H9 (cell line): ENCODE measurements at regions not wholly inside any gene's neighbourhood (a gene's known extent, or its start where the extent isn't known, plus 50 kb on each side); places are given as distances from the start of the nearest gene placed in this dataset.
A peak's percentile ranks its signal among the peaks of the same experiment; 100 is the strongest.

Experiments
- DNase-seq: peaks from one replicate; pipeline ENCODE4 v3.0.0-alpha.2; 2017
- H2AFZ ChIP-seq: one replicate; pipeline ENCODE4 v1.6.1; 2013; ENCODE audit warnings: mild to moderate bottlenecking, low read length, control low read depth, moderate library complexity
- H2AK5ac ChIP-seq: 2 replicates; pipeline ENCODE4 v1.6.1; 2013; ENCODE audit warnings: low read length, control low read depth, mixed read lengths; ENCODE audit not compliant: insufficient read length
- H2BK120ac ChIP-seq: one replicate; pipeline ENCODE4 v1.6.1; 2013; ENCODE audit warnings: low read depth, mild to moderate bottlenecking, low read length, control low read depth, inconsistent platforms; ENCODE audit not compliant: poor library complexity, severe bottlenecking
- H2BK12ac ChIP-seq: 2 replicates; pipeline ENCODE4 v1.6.1; 2013; ENCODE audit warnings: low read length, control low read depth, mixed read lengths, low read depth; ENCODE audit not compliant: insufficient read length
- H2BK15ac ChIP-seq: 2 replicates; pipeline ENCODE4 v1.6.1; 2013; ENCODE audit warnings: low read depth, low read length, control low read depth
- H2BK20ac ChIP-seq: one replicate; pipeline ENCODE4 v1.6.1; 2013; ENCODE audit warnings: low read depth, mild to moderate bottlenecking, low read length, control low read depth, inconsistent platforms; ENCODE audit not compliant: poor library complexity, severe bottlenecking
- H2BK5ac ChIP-seq: 2 replicates; pipeline ENCODE4 v1.6.1; 2013; ENCODE audit warnings: low read length, control low read depth, mixed read lengths; ENCODE audit not compliant: insufficient read length
- H3K14ac ChIP-seq: 2 replicates; pipeline ENCODE4 v1.6.1; 2013; ENCODE audit warnings: low read length, control low read depth; ENCODE audit not compliant: insufficient read depth
- H3K18ac ChIP-seq: 2 replicates; pipeline ENCODE4 v1.6.1; 2013; ENCODE audit warnings: low read depth, mild to moderate bottlenecking, mixed read lengths, low read length, control low read depth; ENCODE audit not compliant: insufficient read length
- H3K23ac ChIP-seq: 2 replicates; pipeline ENCODE4 v1.6.1; 2013; ENCODE audit warnings: low read length, control low read depth, mixed read lengths, low read depth; ENCODE audit not compliant: insufficient read length
- H3K23me2 ChIP-seq: 2 replicates; pipeline ENCODE4 v1.6.1; 2013; ENCODE audit warnings: low read depth, mild to moderate bottlenecking, mixed read lengths, low read length, control low read depth; ENCODE audit not compliant: insufficient read length, poor library complexity, severe bottlenecking
- H3K27ac ChIP-seq: 2 replicates; pipeline ENCODE4 v1.5.1; 2013; ENCODE audit warnings: low read length, control low read depth, mixed read lengths, low read depth; ENCODE audit not compliant: insufficient read length
- H3K27me3 ChIP-seq: 2 replicates; pipeline ENCODE4 v1.6.1; 2013; ENCODE audit warnings: low read length, control low read depth, inconsistent platforms; ENCODE audit not compliant: insufficient read depth
- H3K4ac ChIP-seq: 2 replicates; pipeline ENCODE4 v1.6.1; 2013; ENCODE audit warnings: low read depth, mild to moderate bottlenecking, control low read depth, inconsistent platforms, low read length, moderate library complexity
- H3K4me1 ChIP-seq: 2 replicates; pipeline ENCODE4 v1.6.1; 2013; ENCODE audit warnings: low read length, control low read depth, inconsistent platforms; ENCODE audit not compliant: insufficient read depth
- H3K4me2 ChIP-seq: 2 replicates; pipeline ENCODE4 v1.6.1; 2013; ENCODE audit warnings: low read length, control low read depth, mixed read lengths; ENCODE audit not compliant: insufficient read length, insufficient read depth
- H3K56ac ChIP-seq: 2 replicates; pipeline ENCODE4 v1.6.1; 2013; ENCODE audit warnings: low read depth, mild to moderate bottlenecking, mixed read lengths, low read length, control low read depth; ENCODE audit not compliant: insufficient read length
- H3K79me1 ChIP-seq: 2 replicates; pipeline ENCODE4 v1.6.1; 2013; ENCODE audit warnings: low read depth, mild to moderate bottlenecking, moderate library complexity, low read length, control low read depth, inconsistent platforms; ENCODE audit not compliant: insufficient read depth, poor library complexity, severe bottlenecking
- H3K79me2 ChIP-seq: 2 replicates; pipeline ENCODE4 v1.6.1; 2013; ENCODE audit warnings: low read length, control low read depth, inconsistent platforms; ENCODE audit not compliant: insufficient read depth
- H3K9ac ChIP-seq: 2 replicates; pipeline ENCODE4 v1.6.1; 2013; ENCODE audit warnings: low read length, control low read depth, mixed read lengths; ENCODE audit not compliant: insufficient read length; ENCODE audit errors: extremely low read depth
- H3K9me3 ChIP-seq: one replicate; pipeline ENCODE4 v1.6.1; 2013; ENCODE audit warnings: low read depth, low read length, inconsistent platforms; ENCODE audit not compliant: control insufficient read depth
- H3T11ph ChIP-seq: one replicate; pipeline ENCODE4 v1.6.1; 2013; ENCODE audit warnings: mild to moderate bottlenecking, low read length, control low read depth, inconsistent platforms
- H4K20me1 ChIP-seq: one replicate; pipeline ENCODE4 v1.6.1; 2013; ENCODE audit not compliant: control insufficient read depth, insufficient read length, insufficient read depth
- H4K5ac ChIP-seq: 2 replicates; pipeline ENCODE4 v1.6.1; 2013; ENCODE audit warnings: low read depth, mild to moderate bottlenecking, mixed read lengths, low read length, control low read depth; ENCODE audit not compliant: insufficient read length
- H4K8ac ChIP-seq: replicated peaks from 2 replicates; pipeline ENCODE4 v1.6.1; 2013; ENCODE audit warnings: low read length, control low read depth, mixed read lengths, low read depth; ENCODE audit not compliant: insufficient read length
- H4K91ac ChIP-seq: 2 replicates; pipeline ENCODE4 v1.6.1; 2013; ENCODE audit warnings: low read depth, mild to moderate bottlenecking, moderate library complexity, mixed read lengths, low read length, control low read depth; ENCODE audit not compliant: insufficient read length
- H3K27ac Mint-ChIP-seq, 3 experiments: 2 replicates in 2 of 3; 3 replicates in 1 of 3; pipeline ENCODE4 v1.8.0; 2020 to 2021; ENCODE audit warnings: mixed read lengths in 3 of 3, mild to moderate bottlenecking in 1 of 3, moderate library complexity in 1 of 3
- H3K27me3 Mint-ChIP-seq: 2 replicates; pipeline ENCODE4 v1.8.0; 2021; ENCODE audit warnings: low read depth, mild to moderate bottlenecking, moderate library complexity, mixed read lengths
- H3K36me3 Mint-ChIP-seq, 3 experiments: 2 replicates in 2 of 3; 3 replicates in 1 of 3; pipeline ENCODE4 v1.8.0; 2020 to 2021; ENCODE audit warnings: low read depth in 3 of 3, mixed read lengths in 3 of 3; ENCODE audit not compliant: insufficient read depth in 1 of 3
- H3K4me1 Mint-ChIP-seq, 2 experiments: 2 replicates each; pipeline ENCODE4 v1.8.0; 2020; ENCODE audit warnings: mixed read lengths in 2 of 2
- H3K4me3 Mint-ChIP-seq, 2 experiments: 2 replicates in 1 of 2; 3 replicates in 1 of 2; pipeline ENCODE4 v1.8.0; 2020 to 2021; ENCODE audit warnings: mild to moderate bottlenecking in 2 of 2, mixed read lengths in 2 of 2, moderate library complexity in 1 of 2
- H3K9me3 Mint-ChIP-seq, 2 experiments: 2 replicates in 1 of 2; 3 replicates in 1 of 2; pipeline ENCODE4 v1.8.0; 2020; ENCODE audit warnings: mild to moderate bottlenecking in 2 of 2, mixed read lengths in 2 of 2, moderate library complexity in 1 of 2
- WGBS: extraction: QIAGEN DNeasy Blood & Tissue Kit; methylation state at CpG from one replicate; pipeline ENCODE4 v1.1.7; 2013; ENCODE audit warnings: missing lambda C conversion rate, low lambda C conversion rate, mixed read lengths; ENCODE audit not compliant: insufficient read length; ENCODE audit errors: extremely low coverage; 5-methylcytosine and 5-hydroxymethylcytosine counted together
- TF ChIP-seq, protein P1 (sequence below): fragments of 200-600 bp; sonication (generic); conservative IDR thresholded peaks from 3 replicates; pipeline ENCODE4 v1.8.0; 2021; ENCODE audit warnings: antibody characterized with exemption, mild to moderate bottlenecking

GRCh38 chr13:30049692-30050091 is 199.3 kb upstream of the UBL3 start:
- H3K79me1 ChIP-seq: no peaks in the 10 kb centered on the region
- no peak overlapping the region for H3K27ac ChIP-seq
- H3K27me3 ChIP-seq: 0 out of 2 replicates have a peak, but pooled peaks cover 2% of the 10 kb centered on the region
- no peaks in the 10 kb centered on the region for H3K9me3 ChIP-seq
- Mint-ChIP-seq H3K4me3 (no peak overlapping the region), H3K27ac (peak overlapping the region in 1 of 3 experiments; percentile 42; a peak in 1 of 7 replicates), H3K27me3 (peaks cover 15% of the 10 kb centered on the region), H3K9me3 (peaks cover 0 to 7% of the 10 kb centered on the region in 2 experiments; a peak in 3 of 5 replicates), H3K4me1 (peaks cover 30 to 35% of the 10 kb centered on the region in 2 experiments), H3K36me3 (peaks cover 0 to 3% (median under 1%) of the 10 kb centered on the region in 3 experiments; a peak in 4 of 7 replicates)
- H4K8ac ChIP-seq: no peak overlapping the region
- no peak for DNase-seq
- no peaks in the 10 kb centered on the region for H3K79me2 ChIP-seq
- H4K5ac ChIP-seq: no peak overlapping the region
- H3K56ac ChIP-seq: no peak overlapping the region
- H2BK120ac ChIP-seq: no peak overlapping the region
- no peaks in the 10 kb centered on the region for H4K20me1 ChIP-seq
- H2BK5ac ChIP-seq: no peak overlapping the region
- no peak overlapping the region for H2BK12ac ChIP-seq
- H3K23ac ChIP-seq: no peak overlapping the region
- H2AFZ ChIP-seq: no peak overlapping the region
- no peak overlapping the region for H3K4me2 ChIP-seq
- peaks cover 10% of the 10 kb centered on the region for H3K4me1 ChIP-seq
- H3T11ph ChIP-seq: no peak overlapping the region
- H2AK5ac ChIP-seq: no peak overlapping the region
- no peak overlapping the region for H3K14ac ChIP-seq
- H3K18ac ChIP-seq: no peak overlapping the region
- no CpG with 5 or more reads among the region's 5 CpGs for WGBS
- no peak overlapping the region for H2BK15ac ChIP-seq
- no peak overlapping the region for H3K4ac ChIP-seq
- H3K23me2 ChIP-seq: no peaks in the 10 kb centered on the region
- H3K9ac ChIP-seq: no peak overlapping the region
- no peak overlapping the region for H2BK20ac ChIP-seq
- TF ChIP-seq, protein P1, sequence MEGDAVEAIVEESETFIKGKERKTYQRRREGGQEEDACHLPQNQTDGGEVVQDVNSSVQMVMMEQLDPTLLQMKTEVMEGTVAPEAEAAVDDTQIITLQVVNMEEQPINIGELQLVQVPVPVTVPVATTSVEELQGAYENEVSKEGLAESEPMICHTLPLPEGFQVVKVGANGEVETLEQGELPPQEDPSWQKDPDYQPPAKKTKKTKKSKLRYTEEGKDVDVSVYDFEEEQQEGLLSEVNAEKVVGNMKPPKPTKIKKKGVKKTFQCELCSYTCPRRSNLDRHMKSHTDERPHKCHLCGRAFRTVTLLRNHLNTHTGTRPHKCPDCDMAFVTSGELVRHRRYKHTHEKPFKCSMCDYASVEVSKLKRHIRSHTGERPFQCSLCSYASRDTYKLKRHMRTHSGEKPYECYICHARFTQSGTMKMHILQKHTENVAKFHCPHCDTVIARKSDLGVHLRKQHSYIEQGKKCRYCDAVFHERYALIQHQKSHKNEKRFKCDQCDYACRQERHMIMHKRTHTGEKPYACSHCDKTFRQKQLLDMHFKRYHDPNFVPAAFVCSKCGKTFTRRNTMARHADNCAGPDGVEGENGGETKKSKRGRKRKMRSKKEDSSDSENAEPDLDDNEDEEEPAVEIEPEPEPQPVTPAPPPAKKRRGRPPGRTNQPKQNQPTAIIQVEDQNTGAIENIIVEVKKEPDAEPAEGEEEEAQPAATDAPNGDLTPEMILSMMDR: no peak
- H4K91ac ChIP-seq: no peak overlapping the region
